ENCODE measurements at regions not wholly inside any gene's neighbourhood (a gene's known extent, or its start where the extent isn't known, plus 50 kb on each side); places are given as distances from the start of the nearest gene placed in this dataset.

DNA sequence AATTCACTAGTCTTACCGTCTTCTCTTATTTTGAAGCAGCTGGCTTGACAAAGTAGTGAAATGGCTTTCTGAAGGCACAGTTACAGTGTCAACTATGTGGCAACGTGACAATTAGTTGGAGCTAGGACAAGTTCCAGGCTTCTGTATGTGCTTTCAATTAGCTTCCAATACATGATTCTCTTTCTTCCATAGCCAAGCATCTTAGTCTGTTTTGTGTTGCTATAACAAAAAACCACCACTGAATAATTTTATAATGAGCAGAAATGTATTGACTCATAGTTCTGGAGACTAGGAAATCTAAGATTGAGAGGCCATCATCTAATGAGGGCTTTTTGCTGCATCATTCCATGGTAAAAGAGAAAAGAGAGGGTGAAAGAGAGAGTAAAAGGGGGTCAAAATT lies 365.1 kb upstream of the PLSCR5 start:
- TF ChIP-seq, protein P1, sequence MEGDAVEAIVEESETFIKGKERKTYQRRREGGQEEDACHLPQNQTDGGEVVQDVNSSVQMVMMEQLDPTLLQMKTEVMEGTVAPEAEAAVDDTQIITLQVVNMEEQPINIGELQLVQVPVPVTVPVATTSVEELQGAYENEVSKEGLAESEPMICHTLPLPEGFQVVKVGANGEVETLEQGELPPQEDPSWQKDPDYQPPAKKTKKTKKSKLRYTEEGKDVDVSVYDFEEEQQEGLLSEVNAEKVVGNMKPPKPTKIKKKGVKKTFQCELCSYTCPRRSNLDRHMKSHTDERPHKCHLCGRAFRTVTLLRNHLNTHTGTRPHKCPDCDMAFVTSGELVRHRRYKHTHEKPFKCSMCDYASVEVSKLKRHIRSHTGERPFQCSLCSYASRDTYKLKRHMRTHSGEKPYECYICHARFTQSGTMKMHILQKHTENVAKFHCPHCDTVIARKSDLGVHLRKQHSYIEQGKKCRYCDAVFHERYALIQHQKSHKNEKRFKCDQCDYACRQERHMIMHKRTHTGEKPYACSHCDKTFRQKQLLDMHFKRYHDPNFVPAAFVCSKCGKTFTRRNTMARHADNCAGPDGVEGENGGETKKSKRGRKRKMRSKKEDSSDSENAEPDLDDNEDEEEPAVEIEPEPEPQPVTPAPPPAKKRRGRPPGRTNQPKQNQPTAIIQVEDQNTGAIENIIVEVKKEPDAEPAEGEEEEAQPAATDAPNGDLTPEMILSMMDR (conservative IDR thresholded peaks at IDR 0.05; ENCODE audit: low read length): no peak
- TF ChIP-seq EZH2phosphoT487 (IDR thresholded peaks at IDR 0.05; ENCODE audit: borderline replicate concordance, low read depth, low read length): no peak

Measured in OCI-LY7 (cell line).